ENCODE measurements at regions not wholly inside any gene's neighbourhood (a gene's known extent, or its start where the extent isn't known, plus 50 kb on each side); places are given as distances from the start of the nearest gene placed in this dataset.

DNA sequence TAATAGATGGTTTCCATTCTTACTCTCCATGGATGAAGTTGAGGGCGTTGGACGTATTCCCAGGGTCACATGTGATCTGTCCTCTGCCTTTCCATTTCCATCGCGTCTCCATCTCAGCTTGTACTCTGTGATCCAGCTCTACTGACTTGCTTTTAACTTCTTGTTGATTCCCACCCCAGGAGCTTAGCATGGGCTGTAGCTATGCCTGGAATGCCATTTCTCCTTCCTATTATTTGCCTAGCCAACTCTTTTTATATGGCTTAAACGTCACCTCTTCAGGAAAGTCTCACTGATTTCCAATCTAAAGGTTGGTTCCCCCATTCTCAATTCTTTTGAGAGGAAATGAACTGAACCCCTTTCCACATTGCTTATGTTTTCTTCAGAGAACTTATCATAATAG lies 475.9 kb downstream of the XYLT1 start:
- TF ChIP-seq POLR2A (IDR thresholded peaks at IDR 0.05; ENCODE audit: control extremely low read depth in 1 of 2, low read depth in 2 of 2, low read length in 2 of 2) (no peak), GABPA (IDR thresholded peaks at IDR 0.05; ENCODE audit: borderline replicate concordance, insufficient read depth, low read length) (no peak), ASH2L (IDR thresholded peaks at IDR 0.05; ENCODE audit: low read length) (no peak), MAFK (IDR thresholded peaks at IDR 0.05; ENCODE audit: low read depth, low read length) (no peak), EP300 (IDR thresholded peaks at IDR 0.05; ENCODE audit: borderline replicate concordance in 1 of 2, low read depth in 2 of 2, low read length in 2 of 2) (no peak), PHF8 (conservative IDR thresholded peaks at IDR 0.05; ENCODE audit: low read depth, low read length) (no peak), CHD2 (IDR thresholded peaks at IDR 0.05; ENCODE audit: low read length) (no peak)
- TF ChIP-seq, protein P1, sequence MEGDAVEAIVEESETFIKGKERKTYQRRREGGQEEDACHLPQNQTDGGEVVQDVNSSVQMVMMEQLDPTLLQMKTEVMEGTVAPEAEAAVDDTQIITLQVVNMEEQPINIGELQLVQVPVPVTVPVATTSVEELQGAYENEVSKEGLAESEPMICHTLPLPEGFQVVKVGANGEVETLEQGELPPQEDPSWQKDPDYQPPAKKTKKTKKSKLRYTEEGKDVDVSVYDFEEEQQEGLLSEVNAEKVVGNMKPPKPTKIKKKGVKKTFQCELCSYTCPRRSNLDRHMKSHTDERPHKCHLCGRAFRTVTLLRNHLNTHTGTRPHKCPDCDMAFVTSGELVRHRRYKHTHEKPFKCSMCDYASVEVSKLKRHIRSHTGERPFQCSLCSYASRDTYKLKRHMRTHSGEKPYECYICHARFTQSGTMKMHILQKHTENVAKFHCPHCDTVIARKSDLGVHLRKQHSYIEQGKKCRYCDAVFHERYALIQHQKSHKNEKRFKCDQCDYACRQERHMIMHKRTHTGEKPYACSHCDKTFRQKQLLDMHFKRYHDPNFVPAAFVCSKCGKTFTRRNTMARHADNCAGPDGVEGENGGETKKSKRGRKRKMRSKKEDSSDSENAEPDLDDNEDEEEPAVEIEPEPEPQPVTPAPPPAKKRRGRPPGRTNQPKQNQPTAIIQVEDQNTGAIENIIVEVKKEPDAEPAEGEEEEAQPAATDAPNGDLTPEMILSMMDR (IDR thresholded peaks at IDR 0.05; ENCODE audit: control extremely low read depth in 1 of 3, insufficient read depth in 1 of 3, low read depth in 1 of 3, low read length in 3 of 3), result no peak
- TF ChIP-seq, protein P2, sequence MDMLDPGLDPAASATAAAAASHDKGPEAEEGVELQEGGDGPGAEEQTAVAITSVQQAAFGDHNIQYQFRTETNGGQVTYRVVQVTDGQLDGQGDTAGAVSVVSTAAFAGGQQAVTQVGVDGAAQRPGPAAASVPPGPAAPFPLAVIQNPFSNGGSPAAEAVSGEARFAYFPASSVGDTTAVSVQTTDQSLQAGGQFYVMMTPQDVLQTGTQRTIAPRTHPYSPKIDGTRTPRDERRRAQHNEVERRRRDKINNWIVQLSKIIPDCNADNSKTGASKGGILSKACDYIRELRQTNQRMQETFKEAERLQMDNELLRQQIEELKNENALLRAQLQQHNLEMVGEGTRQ (IDR thresholded peaks at IDR 0.05; ENCODE audit: low read length), result no peak

Measured in H1 (cell line).